ENCODE measurements at regions not wholly inside any gene's neighbourhood (a gene's known extent, or its start where the extent isn't known, plus 50 kb on each side); places are given as distances from the start of the nearest gene placed in this dataset.
A peak's percentile ranks its signal among the peaks of the same experiment; 100 is the strongest.

GRCh38 chr5:27221410-27221809 lies 183.0 kb upstream of the CDH9 start:
- Histone ChIP-seq H3K9me2 (no peaks in the 10 kb centered on the region; the same call in 1 of the 2 replicates), H3K9ac (no peak overlapping the region), H3K4me1 (ENCODE audit: control insufficient read depth in 1 of 2, insufficient read depth in 2 of 2, low read depth in 1 of 2, low read length in 1 of 2) (no peaks in the 10 kb centered on the region; a peak in 1 of 4 replicates), H4K20me1 (ENCODE audit: insufficient read depth) (no peaks in the 10 kb centered on the region), H3K27me3 (ENCODE audit: insufficient read depth) (no peaks in the 10 kb centered on the region; the same call in 1 of the 2 replicates), H3K36me3 (replicated peaks in 1 of 2; ENCODE audit: control insufficient read depth in 1 of 2, insufficient read depth in 2 of 2, low read length in 1 of 2) (no peaks in the 10 kb centered on the region), H3K9me3 (no peaks in the 10 kb centered on the region), H3K79me2 (ENCODE audit: insufficient read depth) (no peaks in the 10 kb centered on the region), H2AFZ (ENCODE audit: low read depth) (no peak overlapping the region), H3K4me3 (ENCODE audit: low read depth in 2 of 2, low read length in 1 of 2) (no peak overlapping the region), H3F3A (replicated peaks; ENCODE audit: insufficient read depth) (no peaks in the 10 kb centered on the region), H3K27ac (ENCODE audit: low read depth in 2 of 2, low read length in 1 of 2) (no peak overlapping the region), H3K4me2 (no peak overlapping the region)
- POLR2A ChIA-PET = no interaction called here
- TF ChIP-seq YY1 (IDR thresholded peaks at IDR 0.05; ENCODE audit: low read depth) (no peak), CHD2 (IDR thresholded peaks at IDR 0.05; ENCODE audit: low read length, partially characterized antibody) (no peak)
- no peak for DNase-seq
- WGBS (ENCODE audit: low lambda C conversion rate) = 64% methylated on average over 1 of the region's 1 CpG
- CTCF ChIA-PET = no interaction called here

GRCh38 chr5:27220752-27221151 lies 182.4 kb upstream of the CDH9 start:
- 16% methylated on average over 4 of the region's 4 CpGs for WGBS (ENCODE audit: low lambda C conversion rate)
- no peaks in the 10 kb centered on the region; a peak in 1 of 4 replicates for H3K4me1 ChIP-seq (ENCODE audit: control insufficient read depth in 1 of 2, insufficient read depth in 2 of 2, low read depth in 1 of 2, low read length in 1 of 2)
- H3K36me3 ChIP-seq (replicated peaks in 1 of 2; ENCODE audit: control insufficient read depth in 1 of 2, insufficient read depth in 2 of 2, low read length in 1 of 2) = no peaks in the 10 kb centered on the region
- TF ChIP-seq RFX5 (IDR thresholded peaks at IDR 0.05; ENCODE audit: low read length) (no peak), RCOR1 (IDR thresholded peaks at IDR 0.05; ENCODE audit: low read length) (no peak), GATA2 (CRISPR knock-in tag; IDR thresholded peaks at IDR 0.05) (no peak), NFIC (IDR thresholded peaks at IDR 0.05; ENCODE audit: borderline replicate concordance) (no peak), SIN3A (IDR thresholded peaks at IDR 0.05; ENCODE audit: borderline replicate concordance, low read depth, low read length) (no peak), FOXJ3 (CRISPR knock-in tag; IDR thresholded peaks at IDR 0.05) (no peak), RXRA (IDR thresholded peaks at IDR 0.05; ENCODE audit: borderline replicate concordance, low read depth) (no peak), FOSL2 (IDR thresholded peaks at IDR 0.05; ENCODE audit: borderline replicate concordance, low read depth) (no peak), JUND (IDR thresholded peaks at IDR 0.05) (no peak), TCF12 (IDR thresholded peaks at IDR 0.05) (no peak), MEF2A (IDR thresholded peaks at IDR 0.05; ENCODE audit: borderline replicate concordance, low read depth) (no peak), MXI1 (IDR thresholded peaks at IDR 0.05; ENCODE audit: low read depth, low read length) (no peak), USF2 (IDR thresholded peaks at IDR 0.05; ENCODE audit: borderline replicate concordance, low read depth, low read length) (no peak), FOXM1 (IDR thresholded peaks at IDR 0.05; ENCODE audit: low read depth) (no peak), GABPA (IDR thresholded peaks at IDR 0.05; ENCODE audit: low read depth) (no peak), CHD2 (IDR thresholded peaks at IDR 0.05; ENCODE audit: low read length, partially characterized antibody) (no peak)
- TF ChIP-seq, protein P1, sequence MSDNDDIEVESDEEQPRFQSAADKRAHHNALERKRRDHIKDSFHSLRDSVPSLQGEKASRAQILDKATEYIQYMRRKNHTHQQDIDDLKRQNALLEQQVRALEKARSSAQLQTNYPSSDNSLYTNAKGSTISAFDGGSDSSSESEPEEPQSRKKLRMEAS (IDR thresholded peaks at IDR 0.05; ENCODE audit: low read depth) = no peak
- TF ChIP-seq, protein P2, sequence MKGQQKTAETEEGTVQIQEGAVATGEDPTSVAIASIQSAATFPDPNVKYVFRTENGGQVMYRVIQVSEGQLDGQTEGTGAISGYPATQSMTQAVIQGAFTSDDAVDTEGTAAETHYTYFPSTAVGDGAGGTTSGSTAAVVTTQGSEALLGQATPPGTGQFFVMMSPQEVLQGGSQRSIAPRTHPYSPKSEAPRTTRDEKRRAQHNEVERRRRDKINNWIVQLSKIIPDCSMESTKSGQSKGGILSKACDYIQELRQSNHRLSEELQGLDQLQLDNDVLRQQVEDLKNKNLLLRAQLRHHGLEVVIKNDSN (IDR thresholded peaks at IDR 0.05; ENCODE audit: borderline replicate concordance, low read depth) = no peak
- H4K20me1 ChIP-seq (ENCODE audit: insufficient read depth) = no peaks in the 10 kb centered on the region
- no peaks in the 10 kb centered on the region; the same call in 1 of the 2 replicates for H3K9me2 ChIP-seq
- H3K79me2 ChIP-seq (ENCODE audit: insufficient read depth) = no peaks in the 10 kb centered on the region
- ChIA-PET CTCF (no interaction called here), POLR2A (no interaction called here)
- H3F3A ChIP-seq (replicated peaks; ENCODE audit: insufficient read depth) = no peaks in the 10 kb centered on the region
- no peak for DNase-seq
- no peak overlapping the region for H3K4me2 ChIP-seq
- peak overlapping the region; percentile 63; the same call in 1 of the 2 replicates for H2AFZ ChIP-seq (ENCODE audit: low read depth)
- no peaks in the 10 kb centered on the region for H3K9me3 ChIP-seq
- no peak overlapping the region for H3K27ac ChIP-seq (ENCODE audit: low read depth in 2 of 2, low read length in 1 of 2)
- H3K9ac ChIP-seq = no peak overlapping the region
- no peak overlapping the region for H3K4me3 ChIP-seq (ENCODE audit: low read depth in 2 of 2, low read length in 1 of 2)
- H3K27me3 ChIP-seq (ENCODE audit: insufficient read depth) = no peaks in the 10 kb centered on the region; the same call in 1 of the 2 replicates

Data from SK-N-SH (cell line).